ENCODE measurements at regions not wholly inside any gene's neighbourhood (a gene's known extent, or its start where the extent isn't known, plus 50 kb on each side); places are given as distances from the start of the nearest gene placed in this dataset.
"Not testable (repeated sequence)": the region's sequence is repeated elsewhere in the genome, so short reads cannot be mapped to it uniquely, and the experiment has no call there.

DNA sequence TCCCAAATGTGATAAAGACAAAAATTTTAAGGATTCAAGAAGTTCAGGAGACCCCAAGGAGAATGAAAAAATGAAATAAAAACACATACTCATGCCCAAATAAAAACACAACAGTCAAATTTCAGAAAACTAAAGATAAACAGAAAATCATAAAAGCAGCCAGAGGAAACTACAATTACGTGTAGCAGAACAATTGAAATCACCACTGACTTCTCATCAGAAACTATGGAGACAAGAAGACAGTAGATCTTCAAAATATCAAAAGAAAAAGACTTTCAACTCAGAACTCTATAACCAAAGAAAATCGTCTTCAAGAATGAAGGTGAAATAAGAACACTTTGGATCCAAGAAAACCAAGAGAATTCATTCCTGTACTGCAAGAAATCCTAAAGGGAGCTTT, 54.9 kb downstream of the DIO3 start:
- DNase-seq (ENCODE audit: low read depth in 4 of 4, low spot score in 1 of 4) = no peak

DNA sequence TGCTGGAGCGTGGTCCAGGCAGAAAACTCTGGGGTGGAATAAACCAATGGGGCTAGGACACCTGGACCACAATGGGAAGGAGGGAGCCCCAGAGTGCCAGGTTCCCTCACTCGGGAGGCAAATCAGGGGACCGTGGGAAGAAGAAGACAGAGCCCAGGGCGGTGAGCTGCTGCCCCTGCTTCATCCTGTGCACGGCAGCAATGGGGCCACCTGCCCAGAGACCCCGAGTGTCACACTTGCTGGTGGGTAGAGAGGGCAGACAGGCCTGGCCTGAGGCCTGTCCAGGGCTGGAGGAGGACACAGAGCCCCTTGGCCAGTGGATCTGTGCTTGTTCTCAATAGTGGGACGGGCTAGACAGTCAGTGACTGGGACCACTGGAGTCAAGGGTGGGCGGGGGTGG, 58.2 kb downstream of the DIO3 start:
- no peak for DNase-seq (ENCODE audit: low read depth in 4 of 4, low spot score in 1 of 4)

DNA sequence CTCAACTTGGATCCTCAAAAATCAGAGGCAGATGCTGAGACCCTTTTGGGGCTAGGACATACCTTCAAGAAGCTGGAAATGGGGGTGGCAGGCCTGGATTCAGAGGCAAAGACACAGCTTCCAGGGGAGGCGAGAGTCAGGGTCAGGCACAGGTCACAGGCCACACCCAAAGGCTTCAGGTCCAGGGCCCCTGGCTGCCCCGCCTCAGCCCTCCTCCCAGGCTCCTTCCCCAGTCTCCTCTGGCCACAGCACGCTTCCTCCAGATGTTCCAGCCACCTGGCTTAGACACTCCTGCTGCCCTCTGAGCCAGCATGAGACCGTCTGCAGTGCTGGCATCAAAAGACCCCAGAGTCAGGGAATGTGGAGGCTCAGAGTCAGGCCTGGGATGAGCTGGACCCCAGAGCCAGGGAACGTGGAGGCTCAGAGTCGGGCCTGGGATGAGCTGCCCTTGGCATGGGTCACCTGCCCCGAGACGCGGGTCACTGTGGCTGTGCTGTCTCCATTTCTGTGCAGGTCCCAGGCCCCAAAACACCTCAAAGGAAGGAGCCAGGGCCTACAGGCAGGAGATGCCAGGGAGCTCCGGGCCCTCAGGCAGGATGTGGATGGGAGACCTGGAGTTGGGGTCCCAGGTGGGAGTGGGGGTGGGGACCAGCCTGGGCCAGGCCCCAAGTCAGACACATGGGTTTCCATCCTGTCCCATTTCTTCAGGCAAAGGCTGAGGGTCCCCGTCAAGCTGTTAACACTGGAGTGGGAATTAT, 58.9 kb downstream of the DIO3 start:
- no peak for DNase-seq (ENCODE audit: low read depth in 4 of 4, low spot score in 1 of 4)

DNA sequence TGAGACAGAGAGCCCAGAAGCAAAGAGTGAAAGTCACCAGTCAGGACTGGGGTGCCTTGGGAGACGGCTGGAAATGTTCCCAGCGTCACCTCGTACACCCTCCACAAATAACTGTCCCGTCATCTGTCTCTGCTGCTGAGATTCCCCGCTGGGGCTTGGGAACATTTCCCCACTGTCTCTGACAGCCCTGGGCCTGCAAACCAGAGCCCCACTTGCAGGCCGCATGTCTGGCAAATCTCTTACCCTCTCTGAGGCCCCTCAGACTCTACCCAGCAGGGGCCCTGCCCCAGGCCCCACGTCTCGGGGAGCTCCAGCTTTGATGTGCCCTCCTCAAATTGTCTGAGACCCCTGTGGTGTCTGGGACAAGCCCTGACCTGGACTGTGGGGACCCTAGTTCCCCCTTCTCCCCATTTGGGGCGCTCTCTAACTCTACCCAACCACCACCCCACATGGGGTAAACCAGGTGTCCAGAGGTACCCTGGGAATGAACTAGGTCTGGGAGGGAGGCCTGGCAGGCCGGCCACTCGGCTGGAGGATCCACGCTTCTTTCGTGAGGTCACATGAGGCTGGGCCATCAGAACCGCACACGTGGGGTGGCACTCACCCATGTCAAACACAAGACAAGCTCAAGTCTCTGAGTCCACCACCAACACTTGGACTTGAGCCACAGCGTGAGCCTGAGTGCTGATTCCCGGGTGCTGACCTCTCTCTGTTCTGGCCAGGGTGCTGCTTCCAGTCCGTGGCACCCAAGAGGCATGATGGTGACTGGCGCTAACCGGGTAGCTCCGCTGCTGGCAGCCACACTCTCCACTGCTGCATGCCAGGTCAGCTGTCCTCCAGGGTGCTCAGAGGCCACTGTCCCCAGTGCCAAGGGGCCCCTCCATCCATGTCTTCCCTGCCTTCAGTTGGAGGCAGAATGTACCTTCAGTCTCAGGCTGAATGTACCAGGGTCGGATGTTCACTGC, 59.8 kb downstream of the DIO3 start:
- no peak for DNase-seq (ENCODE audit: low read depth in 4 of 4, low spot score in 1 of 4)

DNA sequence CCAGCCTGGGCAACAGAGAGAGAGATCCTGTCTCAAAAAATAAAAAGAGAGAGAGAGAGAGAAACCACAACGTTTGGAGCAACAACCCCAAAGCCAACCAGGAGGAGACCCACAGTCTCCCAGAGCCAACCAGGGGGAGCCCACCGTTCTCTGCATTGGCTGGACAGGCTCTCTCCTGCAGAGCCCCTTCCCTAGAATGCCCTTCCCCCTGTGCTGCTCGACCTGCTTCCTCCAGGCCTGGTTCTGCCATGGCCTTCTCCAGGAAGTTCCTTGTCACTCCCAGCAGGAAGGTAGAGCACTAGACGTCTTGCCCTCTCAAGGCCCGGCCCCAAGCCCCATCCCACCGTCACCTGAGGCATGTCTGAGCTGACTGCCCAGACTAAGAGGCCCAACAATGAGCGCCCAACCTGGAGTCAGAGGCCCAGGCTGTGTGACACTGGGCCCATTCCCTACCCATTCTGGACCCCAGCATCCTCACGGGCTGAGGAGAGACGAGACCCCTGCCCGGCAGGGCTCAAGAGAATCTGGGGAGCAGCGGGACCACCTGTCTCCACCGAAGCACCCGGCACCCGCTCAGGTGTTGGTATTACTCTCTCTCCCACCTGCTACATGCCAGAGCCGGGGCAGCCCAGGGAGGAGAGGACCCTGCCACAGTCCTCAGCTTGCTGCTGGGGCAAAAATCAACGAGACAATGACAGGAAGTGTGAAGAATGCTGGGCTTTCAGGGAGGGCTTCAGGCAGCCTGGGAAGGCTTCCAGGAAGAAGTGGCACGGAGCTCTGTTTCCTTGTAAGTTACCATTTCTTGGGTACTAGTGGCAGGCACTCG, 61.2 kb downstream of the DIO3 start:
- DNase-seq (ENCODE audit: low read depth in 4 of 4, low spot score in 1 of 4) = no peak

DNA sequence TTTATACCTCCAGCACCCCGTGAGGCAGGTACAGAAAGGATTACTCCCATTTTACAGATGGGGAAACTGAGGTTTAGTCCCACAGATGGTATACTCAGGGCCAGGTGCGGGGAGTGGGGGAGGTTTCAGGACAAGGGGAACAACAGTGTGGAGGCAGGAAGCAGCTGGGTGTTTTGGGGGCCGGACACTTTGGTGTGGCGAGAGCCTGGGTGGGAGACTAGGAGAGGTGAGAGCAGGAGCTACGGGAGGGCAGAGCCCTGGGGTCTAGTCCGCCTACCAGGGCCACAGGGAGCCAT, 61.7 kb downstream of the DIO3 start:
- DNase-seq (ENCODE audit: low read depth in 4 of 4, low spot score in 1 of 4) = no peak

DNA sequence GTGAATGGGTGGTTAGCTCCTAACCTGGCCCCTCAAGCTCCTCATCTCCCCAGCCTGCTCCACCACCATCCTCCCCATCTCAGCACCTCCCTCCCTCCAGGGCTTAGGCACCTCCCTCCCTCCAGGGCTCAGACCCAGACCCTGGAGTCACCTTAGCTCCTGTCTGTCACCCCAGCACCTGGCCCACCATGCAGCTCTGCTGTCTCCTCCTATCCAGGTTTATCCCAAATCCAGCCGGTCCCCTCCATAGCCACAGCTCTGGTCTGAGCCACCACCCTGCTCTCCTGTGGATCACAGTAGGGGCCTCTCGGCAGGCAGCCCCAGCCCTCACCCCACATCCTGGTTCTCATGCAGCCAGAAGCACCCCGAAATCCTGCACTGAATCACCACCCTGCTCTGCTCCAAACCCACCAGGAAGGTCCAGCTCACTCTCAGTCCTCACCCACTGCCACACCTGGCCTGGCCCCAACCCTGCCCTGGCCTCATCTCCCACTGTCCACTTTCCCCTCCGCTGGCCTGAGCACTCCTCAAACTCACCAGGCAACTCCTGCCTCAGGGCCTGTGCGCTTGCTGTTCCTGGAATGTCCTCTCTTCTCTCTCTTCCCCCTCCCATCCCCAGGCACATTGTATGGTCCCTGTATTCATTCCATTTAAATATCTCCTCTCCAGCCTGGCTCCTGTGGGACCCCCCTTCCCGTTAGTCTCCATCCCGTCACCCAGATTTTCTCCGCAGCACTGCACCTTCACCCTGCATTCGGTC, 62.6 kb downstream of the DIO3 start:
- DNase-seq (ENCODE audit: low read depth in 4 of 4, low spot score in 1 of 4) = no peak

DNA sequence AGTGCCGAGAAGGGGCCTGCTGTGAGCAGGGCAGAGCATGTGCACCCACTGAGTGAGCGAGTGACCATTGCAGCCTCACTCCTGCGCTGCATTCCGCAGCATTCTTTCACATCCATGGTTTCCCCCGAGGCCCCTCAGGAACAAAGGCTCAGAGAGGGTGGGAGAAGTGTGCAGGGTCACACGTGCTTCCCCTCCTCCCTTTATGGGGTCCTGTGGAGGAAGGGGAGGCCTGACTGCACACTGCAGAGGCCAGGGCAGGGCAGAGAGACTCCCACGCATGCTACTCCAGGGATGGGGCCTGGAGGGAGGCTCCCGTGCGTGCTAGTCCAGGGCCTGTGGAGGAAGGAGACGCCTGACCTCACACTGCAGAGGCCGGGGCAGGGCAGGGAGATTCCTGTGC, 63.2 kb downstream of the DIO3 start:
- no peak for DNase-seq (ENCODE audit: low read depth in 4 of 4, low spot score in 1 of 4)

DNA sequence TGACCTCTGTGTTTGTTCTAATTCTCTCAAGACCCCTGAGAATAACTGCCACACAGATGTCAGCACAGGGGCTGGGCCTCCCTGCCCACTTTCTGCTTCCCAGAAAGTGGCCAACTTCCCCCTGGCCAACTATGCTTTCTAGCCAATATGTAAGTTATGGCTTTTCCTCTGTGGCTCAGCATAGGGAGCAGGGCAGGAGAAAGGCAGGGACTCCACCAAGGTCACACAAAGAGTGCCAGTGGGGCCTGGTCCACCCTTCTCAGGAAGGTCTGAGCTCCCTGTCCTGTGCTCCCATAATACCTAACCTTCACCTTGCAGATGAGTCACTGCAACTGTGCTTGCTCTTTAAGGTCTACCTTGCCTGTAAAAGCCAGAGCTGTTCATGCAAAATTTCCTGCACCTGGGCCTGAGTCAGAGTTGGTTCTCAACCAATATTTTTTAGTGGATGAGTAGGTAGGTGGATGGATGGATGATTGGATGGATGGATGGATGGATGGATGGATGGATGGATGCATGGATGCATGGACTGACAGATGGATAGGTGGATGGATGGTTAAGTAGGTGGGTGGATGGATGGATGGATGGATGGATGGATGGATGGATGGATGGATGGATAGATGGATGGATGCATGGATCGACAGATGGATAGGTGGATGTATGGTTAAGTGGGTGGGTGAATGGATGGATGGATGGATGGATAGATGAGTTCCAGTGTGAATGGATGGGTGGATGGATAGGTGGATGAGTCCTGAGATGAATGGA, 64.2 kb downstream of the DIO3 start:
- DNase-seq (ENCODE audit: low read depth in 4 of 4, low spot score in 1 of 4) = no peak

DNA sequence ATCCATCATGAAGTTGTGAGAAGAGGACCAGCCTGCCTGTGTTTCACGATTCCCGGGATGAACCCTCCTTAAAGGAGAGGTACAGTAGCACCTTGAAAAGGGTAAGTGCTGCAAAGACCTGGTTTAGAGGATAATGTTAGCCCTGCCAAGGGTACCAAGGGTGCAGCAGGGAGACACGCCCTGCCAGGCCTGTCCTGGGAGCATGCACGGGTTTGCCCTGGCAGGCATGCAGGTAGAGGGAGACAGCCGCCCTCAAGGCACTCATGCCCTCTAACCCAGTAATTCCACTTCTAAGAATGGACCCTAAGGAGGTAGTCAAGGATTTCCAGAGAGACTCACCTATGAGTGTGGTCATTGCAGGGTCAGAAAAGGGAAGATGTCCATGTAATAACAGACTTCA, 65.0 kb downstream of the DIO3 start:
- no peak for DNase-seq (ENCODE audit: low read depth in 4 of 4, low spot score in 1 of 4)

DNA sequence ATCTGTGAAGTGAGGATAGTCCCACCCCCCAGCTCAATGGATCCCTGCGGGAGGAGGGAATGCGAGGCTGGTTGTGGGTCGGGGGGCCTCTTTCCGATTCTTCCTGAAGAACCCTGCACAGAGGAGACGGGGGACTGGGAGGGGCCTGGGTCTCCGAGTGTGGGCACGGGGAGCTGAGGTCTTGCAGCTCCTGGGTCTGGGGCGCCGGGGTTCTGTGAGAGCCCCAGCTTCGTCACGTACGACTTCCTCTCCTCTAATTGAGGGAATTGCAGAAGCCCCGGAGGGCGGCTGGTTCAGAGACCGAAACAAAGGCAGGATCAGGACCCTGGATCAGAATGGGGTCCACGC, 66.6 kb downstream of the DIO3 start:
- no peak for DNase-seq (ENCODE audit: low read depth in 4 of 4, low spot score in 1 of 4)

DNA sequence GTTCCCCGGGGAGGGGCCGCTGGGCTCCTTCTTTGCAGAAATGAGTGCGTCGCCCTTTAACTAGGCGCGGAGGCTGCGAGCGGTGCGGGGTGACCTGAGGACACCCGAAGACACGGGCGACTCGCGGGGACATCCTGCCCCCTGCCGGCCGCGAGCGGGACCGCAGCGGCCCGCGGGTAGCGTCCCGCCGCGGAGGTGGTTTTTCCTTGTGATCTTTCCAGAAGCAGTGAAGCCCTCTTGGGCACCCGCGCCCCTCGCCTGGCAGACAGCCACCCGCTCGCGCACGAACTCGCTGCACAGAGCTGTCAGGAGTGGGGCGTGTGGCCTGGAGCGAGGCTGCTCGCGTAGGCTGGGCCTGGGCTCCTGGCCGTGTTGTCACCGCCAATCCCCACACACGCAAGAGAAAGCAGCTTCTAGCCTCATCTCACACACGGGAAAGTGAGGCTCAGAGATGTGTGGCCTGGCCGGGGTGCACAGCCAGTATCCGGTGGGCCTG, 67.2 kb downstream of the DIO3 start:
- peak; percentile 55 to 59 (median 57) for DNase-seq (ENCODE audit: low read depth in 4 of 4, low spot score in 1 of 4)

DNA sequence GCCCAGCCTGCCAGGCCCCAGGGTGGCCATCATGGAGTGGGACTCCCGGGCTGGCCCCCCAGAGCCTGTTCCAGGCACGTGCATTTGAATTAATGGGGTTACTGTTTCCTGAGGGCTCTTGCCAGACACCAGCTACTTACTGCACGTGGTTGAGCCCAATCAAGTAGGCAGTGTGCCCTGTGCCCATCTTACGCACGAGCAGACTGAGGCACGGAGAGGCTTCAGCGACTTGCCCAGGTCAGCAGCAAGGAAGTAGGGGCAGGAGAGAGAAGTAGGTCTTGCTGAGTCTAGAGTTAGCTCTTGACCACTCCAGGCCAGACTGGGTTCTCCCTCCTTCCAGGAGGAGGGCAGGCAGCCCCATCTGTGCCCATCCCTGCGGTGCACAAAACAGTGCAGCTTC, 67.7 kb downstream of the DIO3 start:
- DNase-seq (ENCODE audit: low read depth in 4 of 4, low spot score in 1 of 4) = no peak

DNA sequence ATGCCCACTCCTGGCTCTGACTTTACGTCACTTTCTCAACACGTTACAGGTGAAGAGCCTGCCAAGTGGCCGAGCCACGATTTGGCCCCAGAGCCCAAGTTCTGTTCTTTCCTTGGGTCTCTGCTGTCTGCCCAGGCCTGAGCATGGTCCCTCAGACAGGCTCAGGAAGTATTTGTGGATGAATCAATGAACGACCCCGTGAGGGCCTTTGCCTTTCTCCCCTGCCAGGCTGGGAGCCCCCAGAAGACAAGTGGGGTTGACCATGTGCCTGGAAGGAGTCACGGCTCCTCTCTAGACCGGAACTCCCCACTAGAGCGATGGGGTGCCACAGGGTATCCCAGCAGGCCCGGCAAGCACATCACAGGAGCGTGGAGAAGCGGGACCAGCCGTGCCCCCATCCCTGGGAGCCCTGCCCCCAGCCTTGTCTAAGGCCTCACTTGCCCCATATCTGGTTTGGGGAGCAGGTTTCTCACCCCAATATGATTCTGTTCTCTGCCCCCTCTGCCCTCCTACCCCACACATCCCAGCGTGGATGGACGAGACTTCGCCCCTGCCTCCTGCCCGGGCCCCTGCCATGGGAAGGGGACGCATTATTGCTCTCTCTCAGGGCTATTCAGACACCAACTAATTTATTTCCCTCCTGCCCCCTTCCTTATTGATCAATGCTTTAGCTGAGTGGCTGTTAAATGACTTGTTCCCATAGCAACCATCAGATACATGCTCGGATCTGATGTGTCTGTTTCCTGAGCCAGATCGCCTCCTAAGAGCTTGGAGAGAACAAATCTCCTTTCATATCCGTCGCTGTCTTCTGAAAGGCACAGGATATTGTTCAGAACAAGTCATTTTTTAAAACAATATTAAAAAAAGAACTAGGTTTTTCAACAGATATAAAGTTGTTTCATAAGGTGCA, 69.0 kb downstream of the DIO3 start:
- DNase-seq (ENCODE audit: low read depth in 4 of 4, low spot score in 1 of 4) = no peak

DNA sequence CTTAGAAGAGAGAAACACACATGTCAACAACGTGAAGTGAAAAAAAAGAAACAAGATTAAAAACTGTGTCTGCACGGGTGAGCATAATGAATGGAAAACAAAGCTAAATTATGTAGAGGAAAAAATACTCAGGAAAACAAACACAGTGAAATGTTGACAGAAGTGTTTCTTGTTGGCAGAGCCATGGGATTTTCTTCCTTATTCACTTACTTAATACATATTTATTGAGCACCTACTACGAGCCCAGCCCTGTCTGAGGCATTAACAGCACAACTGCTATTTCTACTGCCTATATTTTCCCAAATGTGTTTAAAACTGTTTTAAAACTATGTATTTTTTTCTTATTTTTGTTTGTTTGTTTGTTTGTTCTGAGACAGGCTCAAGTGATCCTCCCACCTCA, 69.9 kb downstream of the DIO3 start:
- no peak for DNase-seq (ENCODE audit: low read depth in 4 of 4, low spot score in 1 of 4)

DNA sequence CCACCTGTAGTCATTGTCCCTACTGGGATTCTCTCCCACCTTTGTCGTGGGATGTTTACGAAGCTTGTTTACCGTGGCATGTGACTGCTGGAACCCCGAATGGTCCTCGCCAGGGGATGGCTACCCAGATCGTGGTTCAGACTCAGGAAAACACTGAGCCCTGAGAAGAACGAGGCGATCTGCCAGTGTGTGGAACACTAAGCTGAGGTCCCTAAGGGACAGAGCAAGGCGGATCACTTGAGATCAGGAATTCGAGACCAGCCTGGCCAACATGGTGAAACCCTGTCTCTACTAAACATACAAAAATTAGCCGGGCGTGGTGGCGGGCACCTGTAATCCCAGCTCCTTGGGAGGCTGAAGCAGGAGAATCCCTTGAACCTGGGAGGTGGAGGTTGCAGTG, 70.7 kb downstream of the DIO3 start:
- DNase-seq (ENCODE audit: low read depth in 4 of 4, low spot score in 1 of 4) = not testable (repeated sequence)

DNA sequence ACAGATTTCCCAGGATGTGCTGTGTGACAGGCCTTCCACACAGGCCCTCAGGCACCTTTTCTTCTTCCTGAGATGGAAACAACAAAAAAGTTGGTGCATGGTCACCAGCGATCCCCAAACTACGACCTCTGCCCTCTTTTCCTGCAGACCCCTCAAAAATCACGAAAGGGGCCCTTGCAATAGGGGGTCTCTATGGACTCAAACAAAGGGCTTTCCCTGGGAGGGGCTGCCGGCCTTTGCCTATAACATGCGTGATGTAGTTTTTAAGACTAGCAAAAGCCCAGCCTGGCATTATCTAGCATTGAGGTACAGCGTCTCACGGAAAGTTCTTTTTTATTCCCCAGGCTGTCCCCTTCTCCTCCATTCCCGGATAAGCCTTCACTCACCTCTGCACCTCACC, 71.2 kb downstream of the DIO3 start:
- DNase-seq (ENCODE audit: low read depth in 4 of 4, low spot score in 1 of 4) = no peak

DNA sequence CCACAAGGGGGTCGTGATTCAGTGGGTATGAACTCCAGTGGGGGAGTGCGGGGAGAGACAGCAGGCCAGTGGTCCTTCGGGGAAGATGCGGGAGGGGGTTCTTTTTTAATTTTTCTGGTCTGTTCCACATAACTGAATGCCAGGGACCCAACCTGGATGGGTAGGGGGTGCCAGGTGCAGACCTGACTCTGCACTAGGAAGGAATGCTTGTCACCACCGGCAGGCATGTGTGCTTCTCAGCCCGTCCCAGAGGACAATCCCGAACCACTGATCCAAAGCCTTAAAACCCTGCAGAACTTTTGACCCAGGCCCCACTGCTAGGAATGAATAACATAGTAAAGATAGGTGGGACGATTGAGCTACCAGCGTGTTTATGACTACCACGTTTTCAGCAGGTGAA, 72.0 kb downstream of the DIO3 start:
- DNase-seq (ENCODE audit: low read depth in 4 of 4, low spot score in 1 of 4) = no peak

DNA sequence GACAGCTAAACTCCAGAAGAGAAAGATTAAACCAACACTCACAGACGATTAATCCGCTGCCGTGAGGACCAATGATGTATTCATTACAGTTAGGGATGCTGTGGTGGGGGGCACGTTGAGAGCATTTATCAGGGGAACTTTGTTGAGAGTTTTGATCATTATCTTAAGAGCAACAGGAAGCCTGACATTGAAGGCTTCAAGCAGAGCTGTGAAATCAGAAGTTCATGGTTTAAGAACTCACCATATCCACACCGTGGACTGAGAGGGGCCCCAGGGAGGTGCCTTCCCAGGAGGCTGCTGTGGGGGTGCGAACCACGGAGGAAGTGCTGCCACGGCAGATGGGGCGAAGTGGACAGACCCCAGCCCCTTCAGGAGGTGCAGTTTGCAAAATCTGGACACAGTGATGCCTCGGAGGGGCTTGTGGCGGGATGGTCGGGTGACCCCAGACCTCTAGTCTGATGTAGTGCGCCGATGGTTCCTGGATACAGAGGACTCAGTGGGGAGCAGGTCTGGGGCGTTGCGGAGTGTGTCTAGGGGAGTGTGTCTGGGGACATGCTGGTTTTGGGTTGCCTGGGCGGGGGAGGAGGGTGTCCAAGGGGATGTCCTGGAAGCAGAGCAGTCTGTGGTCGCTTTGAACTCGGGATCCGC, 73.0 kb downstream of the DIO3 start:
- DNase-seq (ENCODE audit: low read depth in 4 of 4, low spot score in 1 of 4) = no peak

Data from stimulated activated CD4-positive, alpha-beta T cell treated with anti-CD3 and anti-CD28 coated beads, Interleukin-1b, Interleukin-23, amount 100 ng/mL, for 24 hours (primary cell).